RPMI8226 (cell line): ENCODE measurements at regions not wholly inside any gene's neighbourhood (a gene's known extent, or its start where the extent isn't known, plus 50 kb on each side); places are given as distances from the start of the nearest gene placed in this dataset.
"Not testable (repeated sequence)": the region's sequence is repeated elsewhere in the genome, so short reads cannot be mapped to it uniquely, and the experiment has no call there.

ENCODE experiments used
- DNase-seq: peaks from one replicate; pipeline ENCODE4 v3.0.0-alpha.2; 2015

DNA sequence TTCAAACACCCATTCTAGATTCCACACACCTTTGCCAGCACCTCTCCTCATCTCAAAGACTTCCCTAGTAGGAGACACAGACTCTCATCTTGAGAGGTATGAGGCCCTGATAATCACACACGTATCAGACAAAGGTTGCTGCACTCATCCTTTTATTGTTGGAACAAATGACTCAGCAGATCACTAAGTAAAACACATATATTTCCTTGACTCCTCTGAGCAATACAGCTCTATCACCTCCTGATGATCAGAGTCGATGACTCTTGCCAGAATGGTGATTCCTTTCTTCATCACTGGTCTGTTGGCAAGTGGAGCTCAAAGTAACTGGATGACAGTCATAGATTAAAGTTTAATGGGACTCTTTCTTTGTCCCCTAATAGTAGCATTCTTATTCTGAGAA, 1049.2 kb upstream of the ZEB2 start:
- no peak for DNase-seq

DNA sequence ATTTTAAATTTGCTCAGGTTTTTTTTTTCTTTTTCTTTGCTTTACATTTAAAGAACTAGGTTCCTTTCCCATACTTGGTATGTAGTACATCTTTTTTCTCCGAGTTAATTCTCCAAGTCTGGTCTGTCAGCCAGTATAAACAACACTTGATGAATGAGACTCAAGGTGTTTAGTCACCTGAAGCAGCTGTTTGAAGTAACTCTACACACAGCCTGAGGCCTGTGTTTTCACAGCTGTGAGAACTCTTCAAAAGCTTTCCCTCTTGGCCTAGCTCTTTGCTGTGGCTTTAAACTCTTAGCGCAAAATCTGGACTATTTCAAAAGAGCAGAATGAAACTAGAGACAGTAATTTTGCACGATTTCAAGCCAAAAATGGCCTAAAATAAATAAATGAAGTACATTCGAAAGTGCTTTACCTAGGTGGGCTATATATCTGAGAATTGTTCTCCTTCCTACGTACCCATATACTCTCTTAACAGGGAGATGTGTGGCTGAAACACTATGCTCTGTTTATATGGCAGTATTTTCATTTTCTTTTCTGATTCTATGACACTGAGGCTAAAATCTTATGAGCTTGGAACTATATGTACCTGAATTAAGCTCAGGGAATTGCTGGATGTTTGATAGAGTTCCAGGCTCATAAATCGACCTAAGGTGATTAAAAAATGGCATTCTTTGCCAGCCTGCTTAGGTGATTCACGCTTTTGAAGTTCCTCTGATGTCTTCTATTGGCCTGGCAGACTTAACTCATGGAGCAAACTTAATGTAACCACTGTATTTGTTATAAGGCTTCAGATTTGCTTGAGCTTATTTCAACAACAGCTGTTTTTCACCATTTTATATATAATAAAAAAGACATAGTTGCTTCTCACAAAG, 1044.1 kb upstream of the ZEB2 start:
- no peak for DNase-seq

GRCh38 chr2:145561152-145561551, 1041.2 kb upstream of the ZEB2 start:
- no peak for DNase-seq

DNA sequence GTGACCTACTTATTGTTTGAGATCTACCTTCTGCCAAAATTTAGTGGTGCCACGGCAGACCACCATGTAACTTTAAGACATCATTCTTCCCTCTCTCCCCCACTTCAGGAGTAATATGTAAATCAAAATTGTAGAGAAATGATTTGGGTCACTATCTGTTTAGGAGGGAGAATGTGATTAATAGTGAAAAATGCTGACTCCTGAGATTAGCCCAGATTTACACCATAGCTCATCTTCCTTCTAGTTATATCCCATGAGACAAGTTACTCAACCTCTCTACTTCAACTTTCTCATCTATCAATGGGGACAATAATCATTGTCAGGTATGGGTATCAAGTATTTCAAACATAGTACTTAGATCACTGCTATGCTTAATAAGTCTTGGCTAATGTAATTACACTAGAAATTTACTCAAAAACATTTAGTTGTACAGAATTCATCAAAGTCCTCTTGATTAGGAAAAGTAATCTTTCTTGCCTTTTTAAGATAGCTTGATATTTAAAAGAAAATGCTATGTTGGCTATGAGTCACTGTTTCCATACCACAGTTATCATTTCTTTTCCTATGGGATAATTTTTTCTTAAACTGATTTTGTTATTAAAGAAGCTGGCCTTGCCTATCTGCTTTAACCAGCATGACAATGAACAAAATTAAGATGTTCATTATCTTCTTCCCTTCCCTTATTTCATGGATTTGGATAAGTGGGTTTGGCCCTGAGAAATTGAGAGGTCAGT, 1038.9 kb upstream of the ZEB2 start:
- DNase-seq = no peak

- DNase-seq = no peak
Measured at GRCh38 chr2:145555360-145555759, 1035.4 kb upstream of the ZEB2 start.

DNA sequence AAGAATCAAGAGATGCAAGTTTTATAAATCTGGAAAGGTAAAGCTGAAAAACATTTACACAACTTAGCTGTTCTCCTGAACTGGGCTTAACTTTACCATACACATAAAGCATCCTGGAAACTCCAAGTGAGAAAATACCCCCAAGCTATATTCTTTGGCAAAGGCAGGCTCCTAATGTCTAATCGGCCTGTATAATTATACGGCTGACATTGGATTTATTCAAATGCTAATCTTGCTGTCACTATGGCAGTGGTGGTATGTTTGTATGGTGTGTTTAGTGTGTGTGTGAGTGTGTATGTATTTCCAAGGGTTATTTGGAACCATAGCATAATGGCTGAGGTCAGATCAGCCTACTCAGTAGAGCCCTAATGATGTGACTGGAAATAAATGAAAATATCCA, 1031.8 kb upstream of the ZEB2 start:
- DNase-seq = no peak

DNA sequence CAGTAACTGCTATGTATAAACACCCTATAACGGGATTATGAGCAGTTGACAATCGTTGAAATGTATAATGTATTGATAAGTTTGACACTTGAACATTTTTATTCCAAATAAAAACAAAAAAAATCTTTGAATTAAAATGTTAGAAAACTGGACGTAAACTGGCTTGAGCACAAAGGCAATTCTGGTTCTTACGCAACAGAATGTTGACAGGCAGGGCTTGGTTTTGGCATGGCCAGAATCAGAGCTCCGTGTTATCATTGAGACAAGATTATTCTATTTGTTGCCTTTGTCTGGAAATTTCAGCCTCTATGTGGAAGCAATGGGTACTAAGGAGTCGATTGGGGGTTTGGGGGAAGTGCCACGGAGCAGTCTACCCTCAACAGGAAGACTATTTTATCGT, 1028.6 kb upstream of the ZEB2 start:
- no peak for DNase-seq

GRCh38 chr2:145547620-145548019, 1027.7 kb upstream of the ZEB2 start:
- no peak for DNase-seq

- no peak for DNase-seq
Measured at GRCh38 chr2:145546091-145546490, 1026.2 kb upstream of the ZEB2 start.

GRCh38 chr2:145543856-145544255, 1023.9 kb upstream of the ZEB2 start:
- no peak for DNase-seq

DNA sequence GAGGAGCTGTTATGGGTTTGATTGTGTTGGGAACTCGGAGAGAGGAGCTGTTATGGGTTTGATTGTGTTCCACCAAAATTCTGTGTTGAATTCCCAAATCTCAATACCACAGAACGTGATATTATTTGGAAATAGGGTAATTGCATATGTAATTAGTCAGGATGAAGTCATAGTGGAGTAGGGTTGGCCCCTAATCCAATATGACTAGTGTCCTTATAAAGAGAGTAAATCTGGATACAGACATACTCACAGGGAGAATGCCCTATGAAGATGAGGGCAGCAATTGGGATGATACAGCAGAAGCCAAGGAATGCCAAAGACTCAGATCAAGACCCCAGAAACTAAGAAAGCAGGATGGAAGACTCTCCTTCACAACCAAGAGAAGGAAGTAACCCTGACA, 1023.2 kb upstream of the ZEB2 start:
- DNase-seq = no peak

GRCh38 chr2:145541028-145541427, 1021.1 kb upstream of the ZEB2 start:
- DNase-seq = no peak

- DNase-seq = no peak
Measured at GRCh38 chr2:145538661-145539350, 1018.9 kb upstream of the ZEB2 start.

GRCh38 chr2:145530653-145531052, 1010.7 kb upstream of the ZEB2 start:
- DNase-seq = no peak

- no peak for DNase-seq
Measured at GRCh38 chr2:145524836-145525235, 1004.9 kb upstream of the ZEB2 start.

- DNase-seq = no peak
Measured at GRCh38 chr2:145524303-145524702, 1004.4 kb upstream of the ZEB2 start.

- not testable (repeated sequence) for DNase-seq
Measured at GRCh38 chr2:145519254-145519653, 999.3 kb upstream of the ZEB2 start.

DNA sequence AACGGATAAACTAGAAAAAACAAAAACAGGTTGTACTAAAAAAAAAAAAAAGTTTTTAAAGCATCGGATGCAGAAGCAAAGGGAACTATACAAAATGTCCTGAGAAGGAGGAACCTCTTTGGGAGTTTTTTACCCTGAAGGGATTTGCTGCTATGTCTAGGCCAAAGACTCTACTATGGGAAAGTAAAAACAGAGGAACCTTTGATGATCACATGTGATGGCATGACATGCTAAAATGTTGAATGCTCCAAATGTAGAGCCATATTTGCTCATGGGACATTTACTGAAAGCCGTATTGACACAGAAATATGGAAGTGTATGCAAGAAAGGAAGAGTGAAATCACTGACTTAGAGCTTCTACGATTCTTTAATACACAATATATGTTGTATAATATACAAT, 992.0 kb upstream of the ZEB2 start:
- DNase-seq = no peak

DNA sequence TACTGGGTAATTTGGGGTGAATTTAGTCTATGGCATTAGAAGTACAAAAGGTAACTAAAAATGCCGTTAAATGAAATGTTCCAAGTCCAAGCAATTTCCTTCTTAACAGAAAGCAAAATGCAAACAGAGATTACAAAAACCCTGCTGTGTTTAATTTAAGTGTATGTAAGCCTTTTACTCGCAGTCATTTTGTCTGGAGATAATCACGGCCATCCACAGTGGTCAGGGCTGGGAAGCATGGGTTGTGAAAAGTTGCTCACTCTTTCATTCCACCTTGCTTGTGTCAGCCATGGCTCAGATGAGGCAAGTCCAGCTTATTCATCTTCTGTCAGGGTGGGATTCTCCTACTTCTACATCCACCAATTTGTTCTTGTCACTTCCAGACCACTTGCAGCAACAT, 983.6 kb upstream of the ZEB2 start:
- no peak for DNase-seq

DNA sequence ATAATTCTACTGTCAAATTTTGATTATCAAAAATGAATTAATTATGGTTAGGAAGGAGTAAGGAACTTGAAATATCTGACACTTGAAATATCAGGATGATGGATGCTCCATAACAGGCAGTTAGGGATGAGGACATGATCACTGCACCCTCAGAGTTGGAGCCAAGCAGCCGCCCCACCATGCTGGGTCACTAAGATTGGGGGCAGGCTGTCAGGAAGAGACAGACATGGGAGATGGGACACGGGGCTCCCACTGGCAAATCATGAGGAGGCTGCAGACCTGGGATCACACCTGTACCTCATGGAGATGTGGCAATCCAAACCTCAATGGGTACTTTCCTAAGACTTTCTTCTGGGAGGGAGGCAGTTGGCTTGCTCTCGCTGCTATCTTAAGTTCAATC, 982.0 kb upstream of the ZEB2 start:
- DNase-seq = no peak

- DNase-seq = no peak
Measured at GRCh38 chr2:145495590-145495989, 975.7 kb upstream of the ZEB2 start.

- DNase-seq = no peak
Measured at GRCh38 chr2:145494441-145494840, 974.5 kb upstream of the ZEB2 start.

- DNase-seq = no peak
Measured at GRCh38 chr2:145488571-145488970, 968.7 kb upstream of the ZEB2 start.
